Liver (tissue), 8 donors: ENCODE measurements at regions not wholly inside any gene's neighbourhood (a gene's known extent, or its start where the extent isn't known, plus 50 kb on each side); places are given as distances from the start of the nearest gene placed in this dataset.

ENCODE experiments used
- DNase-seq: peaks from one replicate; pipeline ENCODE4 v3.0.0-alpha.2; 2017; ENCODE audit warnings: low spot score
- H3K27ac ChIP-seq, 2 donors: one replicate each; pipeline ENCODE4 v1.7.0; 2013; ENCODE audit warnings: inconsistent platforms in 2 of 2, low read length in 2 of 2, control low read depth in 1 of 2, low read depth in 1 of 2, mild to moderate bottlenecking in 1 of 2
- H3K27me3 ChIP-seq, 4 donors: one replicate each; pipeline versions ENCODE4 v1.6.1 to v1.7.0; 2013; ENCODE audit warnings: low read length in 3 of 4, inconsistent platforms in 1 of 4, mild to moderate bottlenecking in 1 of 4, moderate library complexity in 1 of 4; ENCODE audit not compliant: control insufficient read depth in 4 of 4, insufficient read depth in 4 of 4
- H3K36me3 ChIP-seq, 4 donors: one replicate each; pipeline versions ENCODE4 v1.6.1 to v1.7.0; 2013; ENCODE audit warnings: low read length in 3 of 4, mild to moderate bottlenecking in 3 of 4, low read depth in 1 of 4, moderate library complexity in 1 of 4; ENCODE audit not compliant: control insufficient read depth in 4 of 4, insufficient read depth in 3 of 4
- H3K4me1 ChIP-seq, 4 donors: one replicate each; pipeline versions ENCODE4 v1.6.1 to v1.7.0; 2013; ENCODE audit warnings: low read length in 3 of 4, mild to moderate bottlenecking in 3 of 4, moderate library complexity in 1 of 4; ENCODE audit not compliant: control insufficient read depth in 4 of 4, insufficient read depth in 4 of 4
- H3K4me3 ChIP-seq, 3 donors: one replicate each; pipeline versions ENCODE4 v1.6.1 to v1.7.0; 2013; ENCODE audit warnings: low read length in 3 of 3, control low read depth in 1 of 3, low read depth in 1 of 3, mild to moderate bottlenecking in 1 of 3
- H3K9ac ChIP-seq, 2 donors: one replicate each; pipeline ENCODE4 v1.7.0; 2013; ENCODE audit warnings: low read length in 2 of 2, mild to moderate bottlenecking in 2 of 2, moderate library complexity in 2 of 2, control low read depth in 1 of 2, low read depth in 1 of 2
- H3K9me3 ChIP-seq, 4 donors: one replicate each; pipeline versions ENCODE4 v1.6.1 to v1.7.0; 2013; ENCODE audit warnings: low read length in 3 of 4; ENCODE audit not compliant: control insufficient read depth in 4 of 4
- ATF3 ChIP-seq: IDR thresholded peaks from 2 replicates; pipeline ENCODE4 v1.6.1; 2016; ENCODE audit warnings: antibody characterized with exemption
- CTCF ChIP-seq: fragments of 150-350 bp; IDR thresholded peaks from 2 replicates; pipeline ENCODE4 v1.5.1; 2017; ENCODE audit warnings: improper control_type of control experiment, low read depth, low read length; ENCODE audit not compliant: missing input control
- EGR1 ChIP-seq, 2 donors: IDR thresholded peaks; 2 replicates each; pipeline ENCODE4 v1.6.1; 2016 to 2018; ENCODE audit warnings: antibody characterized with exemption in 2 of 2, low read depth in 2 of 2
- FOXA1 ChIP-seq: IDR thresholded peaks from 2 replicates; pipeline ENCODE4 v1.6.1; 2016; ENCODE audit warnings: antibody characterized with exemption
- FOXA2 ChIP-seq: IDR thresholded peaks from 2 replicates; pipeline ENCODE4 v1.6.1; 2016; ENCODE audit warnings: antibody characterized with exemption
- GABPA ChIP-seq, 2 donors: IDR thresholded peaks in 1 of 2; conservative IDR thresholded peaks in 1 of 2; 2 replicates each; pipeline ENCODE4 v1.6.1; 2016; ENCODE audit warnings: antibody characterized with exemption in 2 of 2, mild to moderate bottlenecking in 1 of 2, moderate library complexity in 1 of 2
- HNF4A ChIP-seq, 2 donors: conservative IDR thresholded peaks; 2 replicates each; pipeline ENCODE4 v1.6.1; 2016; ENCODE audit warnings: antibody characterized with exemption in 2 of 2, mild to moderate bottlenecking in 2 of 2
- HNF4G ChIP-seq: IDR thresholded peaks from 2 replicates; pipeline ENCODE4 v1.6.1; 2016; ENCODE audit warnings: antibody characterized with exemption
- JUND ChIP-seq, 2 donors: IDR thresholded peaks; 2 replicates each; pipeline ENCODE4 v1.6.1; 2016; ENCODE audit warnings: antibody characterized with exemption in 2 of 2
- MAX ChIP-seq: IDR thresholded peaks from 2 replicates; pipeline ENCODE4 v1.6.1; 2016; ENCODE audit warnings: antibody characterized with exemption
- NR2F2 ChIP-seq: IDR thresholded peaks from 2 replicates; pipeline ENCODE4 v1.6.1; 2016; ENCODE audit warnings: antibody characterized with exemption
- RAD21 ChIP-seq, 2 donors: IDR thresholded peaks; 2 replicates each; pipeline ENCODE4 v1.6.1; 2016; ENCODE audit warnings: antibody characterized with exemption in 2 of 2, mild to moderate bottlenecking in 2 of 2
- RXRA ChIP-seq, 2 donors: IDR thresholded peaks; 2 replicates each; pipeline ENCODE4 v1.6.1; 2017 to 2018; ENCODE audit warnings: antibody characterized with exemption in 2 of 2, mild to moderate bottlenecking in 1 of 2
- SP1 ChIP-seq: IDR thresholded peaks from 2 replicates; pipeline ENCODE4 v1.6.1; 2018; ENCODE audit warnings: antibody characterized with exemption, mild to moderate bottlenecking
- TAF1 ChIP-seq: conservative IDR thresholded peaks from 2 replicates; pipeline ENCODE4 v1.6.1; 2016; ENCODE audit warnings: antibody characterized with exemption, mild to moderate bottlenecking
- YY1 ChIP-seq: IDR thresholded peaks from 2 replicates; pipeline ENCODE4 v1.6.1; 2016; ENCODE audit warnings: antibody characterized with exemption, mild to moderate bottlenecking
- ZBTB33 ChIP-seq: IDR thresholded peaks from 2 replicates; pipeline ENCODE4 v1.6.1; 2016; ENCODE audit warnings: antibody characterized with exemption
- WGBS: extraction: QIAGEN DNeasy Blood & Tissue Kit; methylation state at CpG from one replicate; pipeline ENCODE4 v1.1.7; 2013; 5-methylcytosine and 5-hydroxymethylcytosine counted together
- TF ChIP-seq, protein P1 (sequence below): IDR thresholded peaks from 2 replicates; pipeline ENCODE4 v1.6.1; 2016; ENCODE audit warnings: antibody characterized with exemption, mild to moderate bottlenecking
- donor health status: healthy.
- donor health status: healthy.
- donor health status: healthy.
- donor health status: healthy.
- donor health status: healthy.

DNA sequence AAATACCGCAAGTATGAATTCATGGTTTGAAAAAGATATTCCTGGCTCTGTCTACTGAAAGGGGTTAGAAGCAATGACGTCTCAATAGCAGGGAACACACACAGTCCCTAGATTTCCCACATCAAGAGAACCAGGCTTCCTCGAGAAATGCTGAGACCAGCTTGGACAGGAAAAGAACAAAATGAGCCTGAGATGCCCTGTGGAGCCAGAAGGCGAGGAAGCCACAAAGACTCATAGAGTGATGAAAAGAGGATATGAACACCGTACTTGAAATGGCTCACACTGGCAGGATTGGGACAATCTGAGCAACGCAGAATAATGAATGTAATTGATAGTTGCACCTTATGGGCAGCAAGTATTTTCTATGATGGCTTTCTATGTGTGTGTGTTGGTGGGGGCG, 302.4 kb upstream of the ATP10A start:
- no peaks in the 10 kb centered on the region for H3K36me3 ChIP-seq
- TF ChIP-seq ZBTB33 (no peak), GABPA (IDR thresholded peaks at IDR 0.05 in 1 of 2, conservative IDR thresholded peaks at IDR 0.05 in 1 of 2) (no peak), EGR1 (IDR thresholded peaks at IDR 0.05; ENCODE audit: low read depth in 2 of 2) (no peak), FOXA1 (no peak), YY1 (no peak), HNF4A (conservative IDR thresholded peaks at IDR 0.05) (no peak), JUND (IDR thresholded peaks at IDR 0.05) (no peak), NR2F2 (no peak), CTCF (no peak), RAD21 (IDR thresholded peaks at IDR 0.05) (no peak), SP1 (no peak), ATF3 (no peak), RXRA (IDR thresholded peaks at IDR 0.05) (no peak), MAX (no peak), FOXA2 (no peak), TAF1 (no peak), HNF4G (no peak)
- TF ChIP-seq, protein P1, sequence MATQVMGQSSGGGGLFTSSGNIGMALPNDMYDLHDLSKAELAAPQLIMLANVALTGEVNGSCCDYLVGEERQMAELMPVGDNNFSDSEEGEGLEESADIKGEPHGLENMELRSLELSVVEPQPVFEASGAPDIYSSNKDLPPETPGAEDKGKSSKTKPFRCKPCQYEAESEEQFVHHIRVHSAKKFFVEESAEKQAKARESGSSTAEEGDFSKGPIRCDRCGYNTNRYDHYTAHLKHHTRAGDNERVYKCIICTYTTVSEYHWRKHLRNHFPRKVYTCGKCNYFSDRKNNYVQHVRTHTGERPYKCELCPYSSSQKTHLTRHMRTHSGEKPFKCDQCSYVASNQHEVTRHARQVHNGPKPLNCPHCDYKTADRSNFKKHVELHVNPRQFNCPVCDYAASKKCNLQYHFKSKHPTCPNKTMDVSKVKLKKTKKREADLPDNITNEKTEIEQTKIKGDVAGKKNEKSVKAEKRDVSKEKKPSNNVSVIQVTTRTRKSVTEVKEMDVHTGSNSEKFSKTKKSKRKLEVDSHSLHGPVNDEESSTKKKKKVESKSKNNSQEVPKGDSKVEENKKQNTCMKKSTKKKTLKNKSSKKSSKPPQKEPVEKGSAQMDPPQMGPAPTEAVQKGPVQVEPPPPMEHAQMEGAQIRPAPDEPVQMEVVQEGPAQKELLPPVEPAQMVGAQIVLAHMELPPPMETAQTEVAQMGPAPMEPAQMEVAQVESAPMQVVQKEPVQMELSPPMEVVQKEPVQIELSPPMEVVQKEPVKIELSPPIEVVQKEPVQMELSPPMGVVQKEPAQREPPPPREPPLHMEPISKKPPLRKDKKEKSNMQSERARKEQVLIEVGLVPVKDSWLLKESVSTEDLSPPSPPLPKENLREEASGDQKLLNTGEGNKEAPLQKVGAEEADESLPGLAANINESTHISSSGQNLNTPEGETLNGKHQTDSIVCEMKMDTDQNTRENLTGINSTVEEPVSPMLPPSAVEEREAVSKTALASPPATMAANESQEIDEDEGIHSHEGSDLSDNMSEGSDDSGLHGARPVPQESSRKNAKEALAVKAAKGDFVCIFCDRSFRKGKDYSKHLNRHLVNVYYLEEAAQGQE, result no peak
- no peaks in the 10 kb centered on the region for H3K4me1 ChIP-seq
- 78% methylated on average over 7 of the region's 7 CpGs for WGBS
- no peaks in the 10 kb centered on the region for H3K9me3 ChIP-seq
- H3K4me3 ChIP-seq, result no peak overlapping the region
- H3K9ac ChIP-seq, result no peak overlapping the region
- no peak for DNase-seq
- H3K27ac ChIP-seq, result no peak overlapping the region
- H3K27me3 ChIP-seq, result peaks cover 0 to 7% (median 3%) of the 10 kb centered on the region in 4 donors
